ENCODE measurements at regions not wholly inside any gene's neighbourhood (a gene's known extent, or its start where the extent isn't known, plus 50 kb on each side); places are given as distances from the start of the nearest gene placed in this dataset.

- Mint-ChIP-seq H3K27ac (no peak overlapping the region), H3K9me3 (peaks cover 4% of the 10 kb centered on the region), H3K36me3 (no peaks in the 10 kb centered on the region), H3K27me3 (peaks cover 12% of the 10 kb centered on the region), H3K4me3 (no peak overlapping the region), H3K4me1 (no peaks in the 10 kb centered on the region)
- ATAC-seq (ENCODE audit: low read depth): no peak
- POLR2A ChIA-PET: no interaction called here
- DNase-seq: no peak
These were observed 136.5 kb upstream of the FNDC3A start for GRCh38 chr13:48839171-48839570.

GRCh38 chr13:48840366-48840765, 135.3 kb upstream of the FNDC3A start:
- POLR2A ChIA-PET: no interaction called here
- Mint-ChIP-seq H3K4me3 (no peak overlapping the region), H3K4me1 (no peaks in the 10 kb centered on the region), H3K36me3 (no peaks in the 10 kb centered on the region), H3K27me3 (peaks cover 12% of the 10 kb centered on the region), H3K27ac (no peak overlapping the region), H3K9me3 (peaks cover 1% of the 10 kb centered on the region)
- ATAC-seq (ENCODE audit: low read depth) (no peak), DNase-seq (no peak)

- POLR2A ChIA-PET: interaction anchor here (1.5 kb wide), 1 partner anchor 11 kb away, joined by 3 read pairs; no protein-coding TSS in a partner anchor
- H3K27me3 Mint-ChIP-seq: peaks cover 11% of the 10 kb centered on the region
- H3K4me1 Mint-ChIP-seq: no peaks in the 10 kb centered on the region
- no peak for ATAC-seq (ENCODE audit: low read depth)
- H3K36me3 Mint-ChIP-seq: no peaks in the 10 kb centered on the region
- DNase-seq: no peak
- H3K9me3 Mint-ChIP-seq: no peaks in the 10 kb centered on the region
- no peak overlapping the region for H3K4me3 Mint-ChIP-seq
- H3K27ac Mint-ChIP-seq: no peak overlapping the region
These were observed 133.4 kb upstream of the FNDC3A start for GRCh38 chr13:48842316-48842715.

- H3K27me3 Mint-ChIP-seq: peaks cover 12% of the 10 kb centered on the region
- no peaks in the 10 kb centered on the region for H3K4me1 Mint-ChIP-seq
- no peak overlapping the region for H3K4me3 Mint-ChIP-seq
- no peak for DNase-seq
- H3K27ac Mint-ChIP-seq: no peak overlapping the region
- H3K9me3 Mint-ChIP-seq: no peaks in the 10 kb centered on the region
- H3K36me3 Mint-ChIP-seq: no peaks in the 10 kb centered on the region
- ATAC-seq (ENCODE audit: low read depth): no peak
- POLR2A ChIA-PET: no interaction called here
These were observed 131.9 kb upstream of the FNDC3A start for GRCh38 chr13:48843630-48844380.

- peaks cover 2% of the 10 kb centered on the region for H3K36me3 Mint-ChIP-seq
- POLR2A ChIA-PET: no interaction called here
- no peak overlapping the region for H3K27ac Mint-ChIP-seq
- H3K4me1 Mint-ChIP-seq: no peaks in the 10 kb centered on the region
- H3K9me3 Mint-ChIP-seq: no peaks in the 10 kb centered on the region
- H3K27me3 Mint-ChIP-seq: peaks cover 10% of the 10 kb centered on the region
- H3K4me3 Mint-ChIP-seq: no peak overlapping the region
- DNase-seq (no peak), ATAC-seq (ENCODE audit: low read depth) (no peak)
These were observed 131.0 kb upstream of the FNDC3A start for GRCh38 chr13:48844676-48845075.

- Mint-ChIP-seq H3K27me3 (peaks cover 4% of the 10 kb centered on the region), H3K27ac (no peak overlapping the region), H3K9me3 (no peaks in the 10 kb centered on the region), H3K36me3 (peaks cover 2% of the 10 kb centered on the region), H3K4me1 (peaks cover 30% of the 10 kb centered on the region), H3K4me3 (no peak overlapping the region)
- ATAC-seq (ENCODE audit: low read depth): no peak
- POLR2A ChIA-PET: no interaction called here
- no peak for DNase-seq
These were observed 126.2 kb upstream of the FNDC3A start for GRCh38 chr13:48849515-48849914.

GRCh38 chr13:48851707-48852106, 124.0 kb upstream of the FNDC3A start:
- POLR2A ChIA-PET: no interaction called here
- Mint-ChIP-seq H3K27ac (peak overlapping the region; percentile 7), H3K4me3 (peak overlapping the region; percentile 36), H3K27me3 (peaks cover 3% of the 10 kb centered on the region), H3K9me3 (no peaks in the 10 kb centered on the region), H3K4me1 (peaks cover 30% of the 10 kb centered on the region), H3K36me3 (peaks cover 2% of the 10 kb centered on the region)
- ATAC-seq (ENCODE audit: low read depth): peak; percentile 48
- DNase-seq: no peak

- Mint-ChIP-seq H3K4me1 (peaks cover 36% of the 10 kb centered on the region), H3K4me3 (no peak overlapping the region), H3K9me3 (no peaks in the 10 kb centered on the region), H3K27me3 (peaks cover 1% of the 10 kb centered on the region), H3K36me3 (peaks cover 2% of the 10 kb centered on the region), H3K27ac (no peak overlapping the region)
- no peak for DNase-seq
- POLR2A ChIA-PET: interaction anchor here (0.7 kb wide), 1 partner anchor 12 kb away, joined by 5 read pairs; no protein-coding TSS in a partner anchor
- ATAC-seq (ENCODE audit: low read depth): no peak
These were observed 122.6 kb upstream of the FNDC3A start for GRCh38 chr13:48852911-48853727.

GRCh38 chr13:48853728-48854102, 122.0 kb upstream of the FNDC3A start:
- Mint-ChIP-seq H3K4me3 (no peak overlapping the region), H3K36me3 (peaks cover 2% of the 10 kb centered on the region), H3K9me3 (no peaks in the 10 kb centered on the region), H3K27me3 (peaks cover 1% of the 10 kb centered on the region), H3K4me1 (peaks cover 41% of the 10 kb centered on the region), H3K27ac (no peak overlapping the region)
- ATAC-seq (ENCODE audit: low read depth) (peak; percentile 30), DNase-seq (no peak)
- POLR2A ChIA-PET: no interaction called here

GRCh38 chr13:48857576-48857975, 118.1 kb upstream of the FNDC3A start:
- Mint-ChIP-seq H3K27me3 (peaks cover 1% of the 10 kb centered on the region), H3K27ac (no peak overlapping the region), H3K9me3 (no peaks in the 10 kb centered on the region), H3K4me1 (peaks cover 24% of the 10 kb centered on the region), H3K4me3 (no peak overlapping the region), H3K36me3 (peaks cover 3% of the 10 kb centered on the region)
- POLR2A ChIA-PET: no interaction called here
- ATAC-seq (ENCODE audit: low read depth): no peak
- DNase-seq: no peak

- Mint-ChIP-seq H3K36me3 (peaks cover 3% of the 10 kb centered on the region), H3K9me3 (no peaks in the 10 kb centered on the region), H3K4me3 (peak overlapping the region; percentile 49), H3K27me3 (peaks cover 1% of the 10 kb centered on the region), H3K27ac (peak overlapping the region; percentile 75), H3K4me1 (peaks cover 18% of the 10 kb centered on the region)
- POLR2A ChIA-PET: no interaction called here
- ATAC-seq (ENCODE audit: low read depth): peak; percentile 45
- no peak for DNase-seq
These were observed 117.4 kb upstream of the FNDC3A start for GRCh38 chr13:48858122-48858902.

GRCh38 chr13:48859272-48860105, 116.2 kb upstream of the FNDC3A start:
- Mint-ChIP-seq H3K4me1 (peaks cover 13% of the 10 kb centered on the region), H3K36me3 (peaks cover 3% of the 10 kb centered on the region), H3K27ac (no peak overlapping the region), H3K27me3 (peaks cover 1% of the 10 kb centered on the region), H3K4me3 (no peak overlapping the region), H3K9me3 (no peaks in the 10 kb centered on the region)
- POLR2A ChIA-PET: no interaction called here
- DNase-seq (no peak), ATAC-seq (ENCODE audit: low read depth) (no peak)

- Mint-ChIP-seq H3K27ac (no peak overlapping the region), H3K27me3 (peaks cover 1% of the 10 kb centered on the region), H3K4me1 (peaks cover 13% of the 10 kb centered on the region), H3K4me3 (no peak overlapping the region), H3K36me3 (peaks cover 3% of the 10 kb centered on the region), H3K9me3 (no peaks in the 10 kb centered on the region)
- POLR2A ChIA-PET: no interaction called here
- no peak for DNase-seq
- ATAC-seq (ENCODE audit: low read depth): no peak
These were observed 115.3 kb upstream of the FNDC3A start for GRCh38 chr13:48860364-48860763.
